Urinary bladder (tissue), 3 donors: ENCODE measurements at regions not wholly inside any gene's neighbourhood (a gene's known extent, or its start where the extent isn't known, plus 50 kb on each side); places are given as distances from the start of the nearest gene placed in this dataset.
"Not testable (repeated sequence)": the region's sequence is repeated elsewhere in the genome, so short reads cannot be mapped to it uniquely, and the experiment has no call there.

Source experiments
- DNase-seq: peaks from one replicate; pipeline ENCODE4 v3.0.0-alpha.2; 2015; ENCODE audit errors: extremely low spot score
- H3K27ac ChIP-seq: one replicate; pipeline ENCODE4 v1.5.1; 2013; ENCODE audit warnings: low read depth, mild to moderate bottlenecking, moderate library complexity
- H3K36me3 ChIP-seq: one replicate; pipeline ENCODE4 v1.6.1; 2013; ENCODE audit warnings: mild to moderate bottlenecking, moderate library complexity; ENCODE audit not compliant: insufficient read depth
- H3K4me1 ChIP-seq: one replicate; pipeline ENCODE4 v1.6.1; 2013; ENCODE audit warnings: mild to moderate bottlenecking, moderate library complexity; ENCODE audit not compliant: insufficient read depth
- H3K4me3 ChIP-seq: one replicate; pipeline ENCODE4 v1.5.1; 2013; ENCODE audit warnings: low read depth, low read length
- WGBS: extraction: QIAGEN DNeasy Blood & Tissue Kit; methylation state at CpG from one replicate; pipeline ENCODE4 v1.1.7; 2013; 5-methylcytosine and 5-hydroxymethylcytosine counted together
- donor health status: healthy with polysubstance abuse.
- donor health status: healthy.

DNA sequence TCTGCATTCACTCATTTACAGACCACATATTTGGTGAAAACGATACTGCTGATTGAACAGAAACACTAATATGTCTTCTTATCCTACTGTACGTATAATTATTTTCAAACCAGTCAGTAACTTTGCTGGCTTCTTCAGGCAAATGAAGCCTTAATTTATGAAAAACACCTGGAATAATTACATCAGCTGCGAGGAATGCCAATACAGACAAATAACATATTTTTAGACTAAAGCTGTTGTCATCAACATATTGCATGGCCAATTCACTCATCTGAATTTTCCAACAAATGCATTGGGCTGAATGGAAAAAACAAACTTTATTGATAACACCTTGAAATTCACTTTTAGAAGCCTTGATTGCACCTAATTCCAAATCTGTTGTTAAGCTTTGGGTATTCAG is 165.9 kb downstream of the HLX start:
- H3K4me1 ChIP-seq = no peaks in the 10 kb centered on the region
- no peak overlapping the region for H3K4me3 ChIP-seq
- no peaks in the 10 kb centered on the region for H3K36me3 ChIP-seq
- no peak overlapping the region for H3K27ac ChIP-seq
- DNase-seq = no peak
- 82% methylated on average over 3 of the region's 3 CpGs for WGBS

DNA sequence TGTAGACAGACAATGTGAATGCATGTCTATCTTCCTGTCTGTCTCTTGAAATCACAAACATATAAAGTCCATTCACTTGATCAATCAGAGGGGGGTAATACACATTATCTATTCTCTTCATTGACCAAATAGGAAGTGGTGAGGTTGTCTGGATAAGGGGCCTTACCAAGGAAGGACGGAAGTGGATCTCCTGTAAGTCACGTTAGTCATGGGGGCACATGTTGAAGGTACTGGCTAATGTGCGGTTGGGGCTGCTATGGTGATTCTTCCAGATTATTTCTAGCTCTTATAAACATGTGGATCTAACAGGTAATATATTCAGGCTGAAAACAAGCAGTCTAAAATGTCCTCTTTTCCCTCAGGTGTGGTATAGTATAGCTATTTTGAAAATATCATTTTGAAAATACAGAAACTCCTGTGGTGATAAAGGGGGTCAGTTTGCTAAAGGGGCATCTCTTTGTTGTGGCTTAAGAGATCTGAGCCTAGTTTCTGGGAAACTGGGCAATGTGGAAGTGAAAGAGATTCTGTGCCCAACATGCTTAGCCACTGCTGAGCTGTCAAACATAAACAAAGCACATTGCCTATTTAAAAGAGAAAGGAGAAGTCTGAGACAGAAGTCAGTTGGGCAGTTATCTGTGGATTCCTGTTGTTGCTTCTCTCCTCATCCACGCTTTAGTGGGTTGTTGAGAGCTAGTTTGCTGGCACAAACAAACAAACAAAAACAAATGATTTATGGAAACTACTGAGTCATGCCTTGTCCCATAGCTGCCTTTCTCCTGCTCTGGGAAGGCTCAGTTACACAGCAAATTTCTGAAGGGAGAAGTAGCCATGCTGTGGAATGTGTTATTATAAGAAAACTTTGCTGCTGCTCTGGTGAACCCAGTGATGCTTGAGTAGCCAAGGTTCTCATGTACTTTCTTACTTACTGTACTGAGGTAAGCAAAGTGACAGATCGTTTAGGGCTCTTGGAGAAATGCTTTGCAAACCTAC is 166.9 kb downstream of the HLX start:
- H3K4me1 ChIP-seq = no peaks in the 10 kb centered on the region
- 75% methylated on average over 5 of the region's 5 CpGs for WGBS
- no peak overlapping the region for H3K27ac ChIP-seq
- DNase-seq = no peak
- H3K4me3 ChIP-seq = no peak overlapping the region
- H3K36me3 ChIP-seq = no peaks in the 10 kb centered on the region

DNA sequence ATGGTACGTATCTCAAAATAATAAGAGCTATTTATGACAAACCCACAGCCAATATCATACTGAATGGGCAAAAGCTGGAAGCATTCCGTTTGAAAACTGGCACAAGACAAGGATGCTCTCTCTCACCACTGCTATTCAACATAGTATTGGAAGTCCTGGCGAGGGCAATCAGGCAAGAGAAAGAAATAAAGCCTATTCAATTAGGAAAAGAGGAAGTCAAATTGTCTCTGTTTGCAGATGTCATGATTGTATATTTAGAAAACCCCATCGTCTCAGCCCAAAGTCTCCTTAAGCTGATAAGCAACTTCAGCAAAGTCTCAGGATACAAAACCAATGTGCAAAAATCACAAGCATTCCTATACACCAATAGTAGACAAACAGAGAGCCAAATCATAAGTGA is 172.1 kb downstream of the HLX start:
- WGBS = 85% methylated on average over 4 of the region's 4 CpGs
- not testable (repeated sequence) for DNase-seq

GRCh38 chr1:221053889-221054288 is 174.6 kb downstream of the HLX start:
- no peaks in the 10 kb centered on the region for H3K4me1 ChIP-seq
- WGBS = 60% methylated on average over 4 of the region's 4 CpGs
- no peak for DNase-seq
- H3K36me3 ChIP-seq = no peaks in the 10 kb centered on the region
- no peak overlapping the region for H3K4me3 ChIP-seq
- H3K27ac ChIP-seq = no peak overlapping the region

More for the DNA sequence above, 172.1 kb downstream of the HLX start:
- not testable (repeated sequence) for H3K36me3 ChIP-seq, H3K4me3 ChIP-seq, H3K4me1 ChIP-seq, H3K27ac ChIP-seq

GRCh38 chr1:221059506-221059905 is 180.3 kb downstream of the HLX start:
- no peak overlapping the region for H3K27ac ChIP-seq
- WGBS = 56% methylated on average over 1 of the region's 1 CpG
- DNase-seq = no peak
- no peaks in the 10 kb centered on the region for H3K36me3 ChIP-seq
- H3K4me1 ChIP-seq = no peaks in the 10 kb centered on the region
- H3K4me3 ChIP-seq = no peak overlapping the region

GRCh38 chr1:221063651-221064050 is 184.4 kb downstream of the HLX start:
- Histone ChIP-seq H3K4me3 (no peak overlapping the region), H3K36me3 (no peaks in the 10 kb centered on the region), H3K4me1 (no peaks in the 10 kb centered on the region), H3K27ac (no peak overlapping the region)
- no peak for DNase-seq

DNA sequence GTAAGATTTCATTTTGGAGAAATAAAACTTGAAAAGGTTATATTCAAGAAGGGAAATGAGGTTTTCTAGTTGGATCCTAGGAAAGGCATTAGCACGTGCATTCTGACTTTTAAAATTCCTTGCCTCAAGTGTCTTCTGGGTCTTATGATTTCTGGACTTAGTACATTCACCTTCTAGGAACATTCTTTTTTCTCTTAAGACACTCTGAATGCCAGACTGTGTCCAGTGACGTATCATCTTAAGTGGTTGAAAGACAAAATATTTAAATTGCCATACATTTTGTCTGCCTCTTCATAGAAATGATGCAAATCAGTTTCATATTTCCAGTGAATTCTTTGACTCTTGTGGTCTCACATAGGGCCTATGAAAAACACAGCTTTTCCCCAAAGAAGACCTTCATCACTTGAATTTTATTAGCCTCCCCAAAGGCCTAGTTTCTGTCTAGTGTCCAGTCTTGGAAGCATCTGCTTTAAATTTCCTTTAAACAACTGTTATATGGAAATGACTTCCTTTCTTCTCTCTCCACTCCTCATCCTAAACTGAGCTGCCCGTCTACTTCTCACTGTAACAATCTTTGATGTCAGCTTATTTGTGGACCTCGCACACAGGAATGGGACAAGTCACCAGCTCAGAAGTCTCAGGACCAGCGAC is 187.2 kb downstream of the HLX start:
- H3K4me1 ChIP-seq = no peaks in the 10 kb centered on the region
- DNase-seq = no peak
- no peak overlapping the region for H3K27ac ChIP-seq
- no peaks in the 10 kb centered on the region for H3K36me3 ChIP-seq
- 89% methylated on average over 5 of the region's 5 CpGs for WGBS
- H3K4me3 ChIP-seq = no peak overlapping the region

GRCh38 chr1:221067721-221068120 is 188.5 kb downstream of the HLX start:
- 47% methylated on average over 2 of the region's 2 CpGs for WGBS
- H3K4me3 ChIP-seq = no peak overlapping the region
- DNase-seq = no peak
- no peaks in the 10 kb centered on the region for H3K4me1 ChIP-seq
- no peaks in the 10 kb centered on the region for H3K36me3 ChIP-seq
- no peak overlapping the region for H3K27ac ChIP-seq

DNA sequence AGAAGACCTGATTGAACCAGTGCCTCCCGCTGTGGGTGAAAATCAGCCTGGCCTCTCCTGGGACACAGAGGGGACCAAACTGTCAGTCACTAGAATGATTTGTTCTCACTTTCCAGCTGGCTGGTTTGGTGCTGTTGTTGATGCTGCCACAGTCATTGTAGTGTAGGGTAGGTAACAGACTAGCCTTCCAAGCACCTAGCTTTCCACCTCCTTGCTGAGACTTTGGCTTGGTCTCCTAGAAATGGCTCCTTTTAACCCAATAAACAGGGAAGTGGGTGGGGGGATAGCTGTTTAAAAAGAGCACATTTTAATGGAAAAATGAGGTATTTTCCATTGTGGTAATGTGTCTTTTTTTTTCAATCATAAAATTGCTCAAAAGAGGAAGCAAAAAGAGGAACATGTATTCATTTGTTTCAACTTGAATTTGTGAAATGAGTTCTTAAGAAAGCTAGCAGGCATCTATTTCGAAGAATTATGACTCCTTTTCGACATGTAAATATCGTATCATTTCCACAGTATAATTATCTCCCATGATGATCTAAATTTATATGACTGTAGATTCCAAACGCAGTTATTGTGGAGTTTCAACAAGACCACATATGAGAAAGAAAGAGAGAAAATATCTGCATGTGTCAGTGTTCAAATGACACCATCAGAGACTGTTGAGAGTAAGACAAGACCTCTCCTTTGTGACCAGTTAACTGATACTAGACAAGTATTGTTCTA is 190.1 kb downstream of the HLX start:
- 83% methylated on average over 5 of the region's 5 CpGs for WGBS
- no peaks in the 10 kb centered on the region for H3K4me1 ChIP-seq

DNA sequence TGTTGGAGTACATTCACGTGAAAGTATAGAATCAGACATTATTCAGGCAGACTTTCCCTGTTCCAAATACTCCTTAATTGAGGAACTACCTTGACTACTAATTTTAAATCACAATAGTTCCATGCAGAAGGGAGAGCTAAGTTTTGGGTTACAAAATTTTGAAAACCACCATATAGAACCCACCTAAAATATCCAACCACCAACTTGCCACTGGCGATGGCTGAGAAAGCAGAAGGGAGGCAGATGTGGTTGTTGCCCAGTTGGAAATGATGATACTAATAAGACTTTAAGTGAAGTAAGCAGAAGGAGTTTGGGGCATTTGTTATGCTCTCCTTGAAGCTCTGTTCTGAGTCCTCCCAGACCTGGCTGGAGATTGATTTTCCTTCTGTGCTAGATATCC is 190.7 kb downstream of the HLX start:
- DNase-seq = no peak
- WGBS = 92% methylated on average over 2 of the region's 2 CpGs

More for the DNA sequence above, 190.1 kb downstream of the HLX start:
- Histone ChIP-seq H3K4me3 (no peak overlapping the region), H3K27ac (no peak overlapping the region), H3K36me3 (no peaks in the 10 kb centered on the region)
- no peak for DNase-seq

DNA sequence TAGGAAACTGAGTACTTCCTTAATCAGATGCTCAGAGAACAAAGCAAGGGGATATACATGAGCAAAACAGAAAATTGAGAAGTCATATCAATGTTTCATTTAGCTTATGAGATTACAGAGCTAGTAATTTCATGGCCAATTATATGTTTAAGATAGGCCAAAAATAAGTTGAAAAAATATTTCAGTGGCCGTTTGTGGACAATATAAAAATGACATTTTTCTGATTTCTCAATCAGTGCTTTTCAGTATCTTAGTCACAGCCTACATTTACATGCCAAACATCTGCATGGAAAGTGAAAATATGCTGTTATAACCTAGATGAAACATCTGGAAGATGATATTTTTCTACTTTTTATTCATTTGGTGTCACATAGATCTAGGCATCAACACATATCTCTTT is 192.5 kb downstream of the HLX start:
- DNase-seq = no peak
- no peaks in the 10 kb centered on the region for H3K4me1 ChIP-seq
- H3K36me3 ChIP-seq = no peaks in the 10 kb centered on the region
- 57% methylated on average over 1 of the region's 1 CpG for WGBS
- H3K4me3 ChIP-seq = no peak overlapping the region
- no peak overlapping the region for H3K27ac ChIP-seq

More for the DNA sequence above, 190.7 kb downstream of the HLX start:
- no peak overlapping the region for H3K4me3 ChIP-seq
- no peak overlapping the region for H3K27ac ChIP-seq
- no peaks in the 10 kb centered on the region for H3K4me1 ChIP-seq
- H3K36me3 ChIP-seq = no peaks in the 10 kb centered on the region

GRCh38 chr1:221072214-221072613 is 193.0 kb downstream of the HLX start:
- H3K4me3 ChIP-seq = no peak overlapping the region
- WGBS = 83% methylated on average over 1 of the region's 1 CpG
- H3K27ac ChIP-seq = no peak overlapping the region
- DNase-seq = no peak
- no peaks in the 10 kb centered on the region for H3K36me3 ChIP-seq
- H3K4me1 ChIP-seq = no peaks in the 10 kb centered on the region

DNA sequence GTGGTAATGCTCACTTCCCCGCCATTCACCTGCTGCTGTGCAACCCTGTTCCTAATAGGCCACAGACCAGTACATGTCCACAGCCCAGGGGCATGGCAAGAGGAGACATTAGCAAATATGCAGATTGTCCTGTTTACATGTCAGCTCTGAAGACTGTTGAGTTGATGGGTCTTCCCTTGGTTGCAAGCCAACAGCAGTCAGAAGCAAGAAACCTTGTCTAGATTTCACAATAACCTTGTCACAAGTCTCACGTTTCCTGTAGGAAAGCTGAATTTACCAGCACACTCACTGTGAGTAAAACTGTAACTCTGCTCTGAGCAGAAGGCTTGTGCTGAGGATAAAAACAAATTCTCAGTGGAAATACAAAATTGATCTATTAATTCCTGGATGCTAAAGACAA is 195.1 kb downstream of the HLX start:
- Histone ChIP-seq H3K4me1 (no peaks in the 10 kb centered on the region), H3K4me3 (no peak overlapping the region), H3K27ac (no peak overlapping the region), H3K36me3 (no peaks in the 10 kb centered on the region)
- WGBS = 79% methylated on average over 2 of the region's 2 CpGs
- DNase-seq = no peak
